ENCODE measurements at regions not wholly inside any gene's neighbourhood (a gene's known extent, or its start where the extent isn't known, plus 50 kb on each side); places are given as distances from the start of the nearest gene placed in this dataset.

- Histone ChIP-seq H3K79me2 (ENCODE audit: control insufficient read depth, insufficient read depth, low read length, poor library complexity) (no peaks in the 10 kb centered on the region), H3K9me3 (ENCODE audit: insufficient read depth, low read depth, low read length) (no peaks in the 10 kb centered on the region), H4K8ac (ENCODE audit: low read depth, low read length) (no peak overlapping the region), H3K14ac (ENCODE audit: low read length) (no peak overlapping the region), H2BK5ac (ENCODE audit: low read depth, low read length, poor library complexity) (no peak overlapping the region), H3K4me3 (ENCODE audit: low read depth, low read length) (no peak overlapping the region), H3K4me2 (ENCODE audit: low read length) (no peak overlapping the region), H3K36me3 (ENCODE audit: control insufficient read depth in 1 of 2, insufficient read depth in 2 of 2, low read length in 2 of 2) (no peaks in the 10 kb centered on the region), H2BK12ac (ENCODE audit: low read length) (no peak overlapping the region), H3K4me1 (ENCODE audit: control insufficient read depth in 1 of 2, insufficient read depth in 2 of 2, low read length in 2 of 2) (no peaks in the 10 kb centered on the region), H4K12ac (ENCODE audit: low read depth, low read length) (no peak overlapping the region), H3K79me1 (ENCODE audit: low read length) (no peaks in the 10 kb centered on the region), H3K23ac (ENCODE audit: low read length) (no peak overlapping the region), H3K27ac (ENCODE audit: low read depth, low read length) (no peak overlapping the region), H2AK5ac (ENCODE audit: low read length) (no peak overlapping the region), H3K27me3 (ENCODE audit: insufficient read depth, low read length) (no peaks in the 10 kb centered on the region), H3K18ac (ENCODE audit: low read length) (no peak overlapping the region), H3K4ac (ENCODE audit: low read depth, low read length) (no peak overlapping the region), H3K9ac (ENCODE audit: low read length) (no peak overlapping the region), H2AFZ (ENCODE audit: insufficient read depth, low read length, poor library complexity) (no peak overlapping the region), H2BK120ac (ENCODE audit: insufficient read depth, low read length, poor library complexity) (no peak overlapping the region), H4K91ac (ENCODE audit: low read depth, low read length) (no peak overlapping the region)
- DNase-seq, result peak in 1 of 2 donors; percentile 3
- no CpG with 5 or more reads among the region's 7 CpGs for WGBS (ENCODE audit: extremely low coverage, insufficient coverage, insufficient read length)
These were observed 178.7 kb upstream of the MAGEE2 start for GRCh38 chrX:75963774-75964173.

DNA sequence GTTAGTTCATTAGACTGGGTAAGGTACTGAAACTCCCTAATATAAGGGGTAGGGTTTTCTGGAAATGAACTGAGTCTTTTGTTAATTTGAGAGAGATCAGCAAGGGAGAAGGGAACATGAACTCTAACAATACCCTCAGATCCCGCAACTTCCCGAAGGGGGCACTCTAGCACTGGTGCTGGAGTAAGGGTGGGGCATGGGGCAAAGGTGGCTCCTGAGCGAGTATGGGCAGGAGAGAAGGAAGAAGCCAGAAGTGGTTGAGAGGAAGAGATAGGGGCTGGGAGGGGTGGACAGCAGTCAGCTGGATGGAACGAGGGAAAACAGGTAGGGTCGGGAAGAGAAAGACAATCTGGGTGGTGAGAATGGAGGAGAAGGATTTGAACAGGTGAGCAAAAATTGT is 183.2 kb upstream of the MAGEE2 start:
- H3K27me3 ChIP-seq (ENCODE audit: insufficient read depth, low read length), result no peaks in the 10 kb centered on the region
- no peak overlapping the region for H3K4ac ChIP-seq (ENCODE audit: low read depth, low read length)

DNA sequence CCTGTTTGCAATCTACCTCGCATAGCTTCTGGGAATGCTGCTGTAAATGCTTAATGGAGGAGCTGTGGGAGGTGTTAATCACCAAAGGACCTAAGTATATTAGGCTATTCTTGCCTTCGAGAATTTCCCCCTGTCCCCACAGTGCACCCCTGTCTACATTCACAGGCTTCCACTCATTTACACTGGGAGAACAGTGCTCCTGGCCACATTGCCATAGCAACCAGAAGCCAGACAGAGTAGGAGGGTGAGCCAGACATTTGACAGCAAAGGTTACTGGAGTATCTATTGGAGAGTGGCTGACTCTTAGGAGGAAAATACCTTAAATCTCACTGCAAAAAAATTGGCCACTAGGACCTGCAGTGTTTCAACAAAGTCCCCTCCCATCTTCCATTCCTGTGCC is 185.9 kb upstream of the PBDC1 start:
- Histone ChIP-seq H3K23ac (ENCODE audit: low read length) (no peak overlapping the region), H3K79me2 (ENCODE audit: control insufficient read depth, insufficient read depth, low read length, poor library complexity) (no peaks in the 10 kb centered on the region), H3K27me3 (ENCODE audit: insufficient read depth, low read length) (no peaks in the 10 kb centered on the region), H2BK5ac (ENCODE audit: low read depth, low read length, poor library complexity) (no peak overlapping the region), H3K27ac (ENCODE audit: low read depth, low read length) (no peak overlapping the region), H3K4me3 (ENCODE audit: low read depth, low read length) (no peak overlapping the region), H3K9me3 (ENCODE audit: insufficient read depth, low read depth, low read length) (no peaks in the 10 kb centered on the region), H3K14ac (ENCODE audit: low read length) (no peak overlapping the region), H4K12ac (ENCODE audit: low read depth, low read length) (no peak overlapping the region), H2BK120ac (ENCODE audit: insufficient read depth, low read length, poor library complexity) (no peak overlapping the region), H3K9ac (ENCODE audit: low read length) (no peak overlapping the region), H3K36me3 (ENCODE audit: control insufficient read depth in 1 of 2, insufficient read depth in 2 of 2, low read length in 2 of 2) (no peaks in the 10 kb centered on the region), H4K8ac (ENCODE audit: low read depth, low read length) (no peak overlapping the region), H3K4me2 (ENCODE audit: low read length) (no peak overlapping the region), H2AFZ (ENCODE audit: insufficient read depth, low read length, poor library complexity) (no peak overlapping the region), H3K4me1 (ENCODE audit: control insufficient read depth in 1 of 2, insufficient read depth in 2 of 2, low read length in 2 of 2) (peaks cover 3 to 8% of the 10 kb centered on the region in 2 experiments), H3K18ac (ENCODE audit: low read length) (no peak overlapping the region), H3K79me1 (ENCODE audit: low read length) (no peaks in the 10 kb centered on the region), H2BK12ac (ENCODE audit: low read length) (no peak overlapping the region), H4K91ac (ENCODE audit: low read depth, low read length) (no peak overlapping the region), H2AK5ac (ENCODE audit: low read length) (no peak overlapping the region), H3K4ac (ENCODE audit: low read depth, low read length) (no peak overlapping the region)
- WGBS (ENCODE audit: extremely low coverage, insufficient coverage, insufficient read length), result no CpG with 5 or more reads among the region's 2 CpGs
- DNase-seq, result no peak

More for the DNA sequence above, 183.2 kb upstream of the MAGEE2 start:
- Histone ChIP-seq H4K8ac (ENCODE audit: low read depth, low read length) (no peak overlapping the region), H3K4me1 (ENCODE audit: control insufficient read depth in 1 of 2, insufficient read depth in 2 of 2, low read length in 2 of 2) (no peaks in the 10 kb centered on the region), H3K27ac (ENCODE audit: low read depth, low read length) (no peak overlapping the region), H2AFZ (ENCODE audit: insufficient read depth, low read length, poor library complexity) (no peak overlapping the region), H4K12ac (ENCODE audit: low read depth, low read length) (no peak overlapping the region), H4K91ac (ENCODE audit: low read depth, low read length) (no peak overlapping the region), H2BK120ac (ENCODE audit: insufficient read depth, low read length, poor library complexity) (no peak overlapping the region), H3K18ac (ENCODE audit: low read length) (no peak overlapping the region), H2BK5ac (ENCODE audit: low read depth, low read length, poor library complexity) (no peak overlapping the region), H3K23ac (ENCODE audit: low read length) (no peak overlapping the region), H3K79me2 (ENCODE audit: control insufficient read depth, insufficient read depth, low read length, poor library complexity) (no peaks in the 10 kb centered on the region), H3K79me1 (ENCODE audit: low read length) (no peaks in the 10 kb centered on the region), H3K36me3 (ENCODE audit: control insufficient read depth in 1 of 2, insufficient read depth in 2 of 2, low read length in 2 of 2) (no peaks in the 10 kb centered on the region), H3K4me3 (ENCODE audit: low read depth, low read length) (no peak overlapping the region), H3K4me2 (ENCODE audit: low read length) (no peak overlapping the region), H2AK5ac (ENCODE audit: low read length) (no peak overlapping the region), H3K14ac (ENCODE audit: low read length) (no peak overlapping the region), H3K9me3 (ENCODE audit: insufficient read depth, low read depth, low read length) (no peaks in the 10 kb centered on the region), H3K9ac (ENCODE audit: low read length) (no peak overlapping the region), H2BK12ac (ENCODE audit: low read length) (no peak overlapping the region)
- peak in 1 of 2 donors; percentile 22 for DNase-seq
- WGBS (ENCODE audit: extremely low coverage, insufficient coverage, insufficient read length), result no CpG with 5 or more reads among the region's 5 CpGs

GRCh38 chrX:75989806-75990590 is 182.9 kb upstream of the PBDC1 start:
- Histone ChIP-seq H3K79me1 (ENCODE audit: low read length) (no peaks in the 10 kb centered on the region), H4K12ac (ENCODE audit: low read depth, low read length) (no peak overlapping the region), H3K9ac (ENCODE audit: low read length) (no peak overlapping the region), H2AK5ac (ENCODE audit: low read length) (no peak overlapping the region), H2AFZ (ENCODE audit: insufficient read depth, low read length, poor library complexity) (no peak overlapping the region), H3K36me3 (ENCODE audit: control insufficient read depth in 1 of 2, insufficient read depth in 2 of 2, low read length in 2 of 2) (no peaks in the 10 kb centered on the region), H3K4me1 (ENCODE audit: control insufficient read depth in 1 of 2, insufficient read depth in 2 of 2, low read length in 2 of 2) (peaks cover 3 to 8% of the 10 kb centered on the region in 2 experiments), H3K18ac (ENCODE audit: low read length) (no peak overlapping the region), H3K79me2 (ENCODE audit: control insufficient read depth, insufficient read depth, low read length, poor library complexity) (no peaks in the 10 kb centered on the region), H3K9me3 (ENCODE audit: insufficient read depth, low read depth, low read length) (no peaks in the 10 kb centered on the region), H3K4me2 (ENCODE audit: low read length) (no peak overlapping the region), H3K14ac (ENCODE audit: low read length) (no peak overlapping the region), H4K8ac (ENCODE audit: low read depth, low read length) (no peak overlapping the region), H2BK12ac (ENCODE audit: low read length) (no peak overlapping the region), H3K27me3 (ENCODE audit: insufficient read depth, low read length) (no peaks in the 10 kb centered on the region), H3K4ac (ENCODE audit: low read depth, low read length) (no peak overlapping the region), H3K27ac (ENCODE audit: low read depth, low read length) (no peak overlapping the region), H3K4me3 (ENCODE audit: low read depth, low read length) (no peak overlapping the region), H2BK120ac (ENCODE audit: insufficient read depth, low read length, poor library complexity) (no peak overlapping the region), H2BK5ac (ENCODE audit: low read depth, low read length, poor library complexity) (no peak overlapping the region), H3K23ac (ENCODE audit: low read length) (no peak overlapping the region), H4K91ac (ENCODE audit: low read depth, low read length) (no peak overlapping the region)
- DNase-seq, result no peak
- no CpG with 5 or more reads among the region's 3 CpGs for WGBS (ENCODE audit: extremely low coverage, insufficient coverage, insufficient read length)
